Erythroblast (primary cell): ENCODE measurements at regions not wholly inside any gene's neighbourhood (a gene's known extent, or its start where the extent isn't known, plus 50 kb on each side); places are given as distances from the start of the nearest gene placed in this dataset.

Source experiments
- GATA1 ChIP-seq: IDR thresholded peaks from 2 replicates; pipeline ENCODE4 v1.6.1; 2011; ENCODE audit warnings: low read depth, mild to moderate bottlenecking, control low read depth, low read length, moderate library complexity
- POLR2A ChIP-seq: IDR thresholded peaks from 2 replicates; pipeline ENCODE4 v1.6.1; 2011; ENCODE audit warnings: mild to moderate bottlenecking, low read length

DNA sequence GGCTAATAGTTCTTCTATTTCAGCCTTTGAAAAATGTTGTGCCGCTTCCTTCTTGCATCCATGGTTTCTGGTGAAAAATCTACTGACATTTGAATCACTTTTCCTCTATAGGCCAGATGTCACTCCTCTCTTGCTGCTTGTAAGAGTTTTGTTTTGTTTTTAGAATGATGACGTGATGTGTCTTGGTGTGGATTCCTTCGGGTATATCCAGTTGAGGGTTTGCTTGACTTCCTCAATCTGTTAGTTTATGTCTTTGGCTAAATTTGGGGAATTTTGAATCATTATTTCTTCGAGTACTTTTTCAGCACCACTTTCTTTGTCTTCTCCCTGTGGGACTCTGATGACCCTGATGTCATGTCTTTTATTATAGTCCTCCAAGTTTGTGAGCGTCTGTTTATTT, 175.5 kb downstream of the MYLK4 start:
- no peak for TF ChIP-seq POLR2A
- TF ChIP-seq GATA1, result no peak
